GM06990 (cell line): ENCODE measurements at regions not wholly inside any gene's neighbourhood (a gene's known extent, or its start where the extent isn't known, plus 50 kb on each side); places are given as distances from the start of the nearest gene placed in this dataset.

ENCODE experiments used
- DNase-seq: peaks from one replicate; pipeline ENCODE4 v3.0.0-alpha.2; 2011; ENCODE audit not compliant: insufficient read length; ENCODE audit errors: extremely low read depth
- H3K27me3 ChIP-seq: replicated peaks from 2 replicates; pipeline ENCODE4 v1.6.0; 2011; ENCODE audit warnings: low read length; ENCODE audit not compliant: control insufficient read depth, insufficient read depth
- H3K36me3 ChIP-seq: 2 replicates; pipeline ENCODE4 v1.5.1; 2011; ENCODE audit warnings: low read length; ENCODE audit not compliant: control insufficient read depth, insufficient read depth
- H3K4me3 ChIP-seq: replicated peaks from 2 replicates; pipeline ENCODE4 v1.5.1; 2011; ENCODE audit warnings: low read depth, mild to moderate bottlenecking, control low read depth, low read length
- CTCF ChIP-seq: IDR thresholded peaks from 2 replicates; pipeline ENCODE4 v1.5.1; 2011; ENCODE audit warnings: low read length, control low read depth, mild to moderate bottlenecking, inconsistent platforms; ENCODE audit not compliant: insufficient read depth, poor library complexity, severe bottlenecking

DNA sequence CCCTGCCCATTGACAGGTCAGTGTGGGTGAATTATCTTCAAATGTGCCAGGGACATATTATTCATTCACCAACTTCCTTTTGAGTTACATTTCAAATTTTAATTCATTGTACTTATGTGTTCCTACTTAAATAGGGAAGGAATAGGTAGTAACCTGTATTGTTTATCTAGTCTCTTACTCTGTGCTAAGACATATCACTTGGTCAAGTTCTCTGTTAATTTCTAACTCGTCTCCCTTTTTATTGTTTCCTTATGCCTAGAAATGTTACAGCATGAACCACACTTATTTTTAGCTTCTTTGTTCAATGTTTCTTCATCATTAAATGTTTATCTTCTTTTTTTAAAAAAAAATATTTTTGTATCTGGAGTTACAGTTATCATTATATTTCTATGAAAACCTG is 151.9 kb downstream of the HAUS1 start:
- H3K27me3 ChIP-seq = no peaks in the 10 kb centered on the region
- no peak for TF ChIP-seq CTCF
- H3K36me3 ChIP-seq = no peaks in the 10 kb centered on the region; the same call in 1 of the 2 replicates
- DNase-seq = no peak
- no peak overlapping the region for H3K4me3 ChIP-seq

DNA sequence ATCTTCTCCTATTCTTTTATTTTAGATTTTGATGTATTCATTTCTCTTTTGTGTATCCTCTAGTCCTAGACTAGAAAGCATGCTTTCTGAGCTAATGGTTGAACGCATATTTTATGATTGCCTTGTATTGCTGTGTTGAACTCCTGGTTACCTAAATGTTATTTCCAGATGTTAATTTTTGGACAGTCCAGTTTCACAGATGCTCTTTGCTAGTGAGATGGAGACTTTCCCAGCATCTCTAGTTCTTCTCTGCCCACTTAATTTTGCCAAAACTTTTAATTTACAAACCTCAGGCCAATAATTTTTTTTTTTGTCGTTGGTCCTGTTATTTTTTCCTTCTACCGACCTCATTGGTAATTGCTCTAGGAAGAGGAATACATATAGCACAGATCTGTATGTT is 153.2 kb downstream of the HAUS1 start:
- TF ChIP-seq CTCF = no peak
- no peak for DNase-seq
- H3K27me3 ChIP-seq = no peaks in the 10 kb centered on the region
- H3K36me3 ChIP-seq = no peaks in the 10 kb centered on the region; the same call in 1 of the 2 replicates
- no peak overlapping the region for H3K4me3 ChIP-seq

GRCh38 chr18:46260016-46260878 is 156.1 kb downstream of the HAUS1 start:
- H3K4me3 ChIP-seq = no peak overlapping the region
- peaks cover 5% of the 10 kb centered on the region; the same call in 1 of the 2 replicates for H3K36me3 ChIP-seq
- H3K27me3 ChIP-seq = no peaks in the 10 kb centered on the region
- TF ChIP-seq CTCF = no peak
- DNase-seq = no peak

DNA sequence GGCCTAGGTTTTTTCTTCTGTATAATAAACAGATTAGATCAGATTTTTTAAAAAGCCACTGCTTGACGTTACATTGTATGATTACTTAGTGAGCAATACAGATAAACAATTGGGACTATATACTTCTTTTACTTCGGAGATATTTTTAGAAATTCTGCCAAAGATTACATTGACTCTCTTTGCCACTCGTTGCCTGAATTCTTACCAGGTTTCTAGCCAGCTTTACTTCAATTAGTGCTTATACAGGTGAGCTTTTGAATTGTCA is 156.6 kb downstream of the HAUS1 start:
- no peak for TF ChIP-seq CTCF
- Histone ChIP-seq H3K36me3 (peaks cover 5% of the 10 kb centered on the region; the same call in 1 of the 2 replicates), H3K27me3 (no peaks in the 10 kb centered on the region), H3K4me3 (no peak overlapping the region)
- DNase-seq = no peak

DNA sequence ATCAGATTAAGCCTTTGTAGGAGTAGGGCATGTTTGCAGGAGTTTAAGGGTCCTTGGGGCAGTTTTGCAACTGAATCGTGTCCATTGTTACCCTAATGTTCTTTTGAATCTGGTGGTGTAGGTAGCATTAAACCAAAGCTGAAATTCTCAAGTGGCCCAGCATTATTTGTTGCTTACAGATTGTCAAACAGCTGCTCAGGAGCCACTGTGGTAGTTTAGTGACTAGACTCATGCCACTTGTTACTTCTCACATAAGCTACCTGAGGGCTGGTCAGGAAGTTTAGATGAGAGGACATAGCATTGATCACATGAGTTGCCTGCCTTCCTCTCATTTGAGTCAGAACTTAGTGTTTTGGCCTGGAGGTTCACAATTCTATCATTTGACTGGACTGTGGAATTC is 157.6 kb downstream of the HAUS1 start:
- no peak for TF ChIP-seq CTCF
- H3K36me3 ChIP-seq = peaks cover 5% of the 10 kb centered on the region; the same call in 1 of the 2 replicates
- no peak for DNase-seq
- H3K27me3 ChIP-seq = no peaks in the 10 kb centered on the region
- H3K4me3 ChIP-seq = no peak overlapping the region

DNA sequence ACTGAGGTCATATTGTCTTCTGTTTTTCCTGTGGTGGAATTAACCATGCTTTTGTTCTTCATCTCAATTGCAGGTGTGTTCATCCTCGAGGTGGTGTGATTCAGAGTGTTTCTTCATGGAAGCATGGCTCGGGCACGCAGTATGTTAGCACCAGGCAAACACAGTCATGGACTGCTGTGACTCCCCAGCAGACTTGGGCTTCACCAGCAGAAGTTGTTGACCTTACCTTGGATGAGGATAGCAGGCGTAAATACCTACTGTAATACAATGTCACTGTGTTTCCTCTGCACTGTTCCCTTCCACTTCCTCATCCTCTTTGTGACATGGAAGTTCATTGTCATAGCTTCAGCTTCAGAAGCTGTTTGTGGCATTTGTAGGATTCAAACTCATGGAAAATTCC is 158.7 kb downstream of the HAUS1 start:
- no peak overlapping the region for H3K4me3 ChIP-seq
- TF ChIP-seq CTCF = no peak
- no peaks in the 10 kb centered on the region for H3K27me3 ChIP-seq
- no peak for DNase-seq
- H3K36me3 ChIP-seq = peaks cover 5% of the 10 kb centered on the region; the same call in 1 of the 2 replicates
